HFF-Myc (cell line): ENCODE measurements at regions not wholly inside any gene's neighbourhood (a gene's known extent, or its start where the extent isn't known, plus 50 kb on each side); places are given as distances from the start of the nearest gene placed in this dataset.

Experiments used
- DNase-seq: peaks from one replicate; pipeline ENCODE4 v3.0.0-alpha.2; 2011; ENCODE audit warnings: low read depth; ENCODE audit errors: extremely low read depth
- H3K4me3 ChIP-seq: replicated peaks from 2 replicates; pipeline ENCODE4 v1.5.1; 2011; ENCODE audit warnings: low read depth, mild to moderate bottlenecking, control low read depth, low read length
- TF ChIP-seq, protein P1 (sequence below): IDR thresholded peaks from 2 replicates; pipeline ENCODE4 v1.5.1; 2012; ENCODE audit warnings: mild to moderate bottlenecking, low read depth, low read length, control low read depth; ENCODE audit errors: missing control alignments

- TF ChIP-seq, protein P1, sequence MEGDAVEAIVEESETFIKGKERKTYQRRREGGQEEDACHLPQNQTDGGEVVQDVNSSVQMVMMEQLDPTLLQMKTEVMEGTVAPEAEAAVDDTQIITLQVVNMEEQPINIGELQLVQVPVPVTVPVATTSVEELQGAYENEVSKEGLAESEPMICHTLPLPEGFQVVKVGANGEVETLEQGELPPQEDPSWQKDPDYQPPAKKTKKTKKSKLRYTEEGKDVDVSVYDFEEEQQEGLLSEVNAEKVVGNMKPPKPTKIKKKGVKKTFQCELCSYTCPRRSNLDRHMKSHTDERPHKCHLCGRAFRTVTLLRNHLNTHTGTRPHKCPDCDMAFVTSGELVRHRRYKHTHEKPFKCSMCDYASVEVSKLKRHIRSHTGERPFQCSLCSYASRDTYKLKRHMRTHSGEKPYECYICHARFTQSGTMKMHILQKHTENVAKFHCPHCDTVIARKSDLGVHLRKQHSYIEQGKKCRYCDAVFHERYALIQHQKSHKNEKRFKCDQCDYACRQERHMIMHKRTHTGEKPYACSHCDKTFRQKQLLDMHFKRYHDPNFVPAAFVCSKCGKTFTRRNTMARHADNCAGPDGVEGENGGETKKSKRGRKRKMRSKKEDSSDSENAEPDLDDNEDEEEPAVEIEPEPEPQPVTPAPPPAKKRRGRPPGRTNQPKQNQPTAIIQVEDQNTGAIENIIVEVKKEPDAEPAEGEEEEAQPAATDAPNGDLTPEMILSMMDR = no peak
- DNase-seq = no peak
- H3K4me3 ChIP-seq = no peak overlapping the region
These were observed 1692.1 kb downstream of the EFNB2 start for GRCh38 chr13:104843401-104843800.

GRCh38 chr13:104841110-104841509 is 1694.4 kb downstream of the EFNB2 start:
- no peak for DNase-seq
- TF ChIP-seq, protein P1 = no peak
- no peak overlapping the region for H3K4me3 ChIP-seq

DNA sequence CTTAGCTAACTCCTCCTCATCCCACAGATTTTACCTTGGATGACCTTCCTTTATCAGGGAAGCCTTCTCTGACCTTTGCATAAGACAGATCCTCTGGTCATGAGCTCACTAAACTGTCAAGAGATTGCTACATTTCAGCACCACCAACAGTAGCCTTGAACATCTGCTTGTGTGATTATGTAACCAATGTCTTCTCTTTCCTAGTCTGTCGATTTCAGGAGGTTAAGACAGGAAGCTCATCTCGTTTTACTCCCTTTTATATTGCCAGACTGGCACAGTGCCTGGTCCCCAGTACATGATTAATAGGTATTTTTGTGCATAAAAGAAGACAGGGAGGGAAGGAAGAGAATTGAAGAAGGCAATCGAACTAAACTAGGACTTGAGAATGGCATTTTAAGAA is 1697.7 kb downstream of the EFNB2 start:
- DNase-seq = no peak
- TF ChIP-seq, protein P1 = no peak
- H3K4me3 ChIP-seq = no peak overlapping the region

- TF ChIP-seq, protein P1 = no peak
- no peak for DNase-seq
- no peak overlapping the region for H3K4me3 ChIP-seq
These were observed 1702.2 kb downstream of the EFNB2 start for GRCh38 chr13:104833221-104833620.

DNA sequence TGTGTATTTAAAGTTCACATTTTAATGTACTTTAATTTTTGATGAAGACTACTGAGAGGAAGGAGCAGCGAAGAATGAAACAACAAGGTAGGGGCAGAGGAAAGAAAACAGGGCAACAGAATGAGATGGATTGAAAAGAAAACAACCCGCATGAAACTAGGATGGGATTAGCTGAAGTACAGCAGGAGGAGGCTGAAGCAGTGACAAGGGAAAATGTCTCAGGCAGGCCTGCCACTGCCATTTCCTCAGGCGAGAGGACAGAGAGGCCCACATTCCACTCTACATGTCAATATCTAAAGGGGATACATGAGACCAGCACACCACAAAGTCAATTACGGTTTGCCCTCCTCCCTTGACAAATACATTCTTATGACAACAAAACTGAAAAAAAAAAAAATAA is 1703.2 kb downstream of the EFNB2 start:
- H3K4me3 ChIP-seq = no peak overlapping the region
- TF ChIP-seq, protein P1 = no peak
- DNase-seq = no peak

GRCh38 chr13:104831831-104832230 is 1703.6 kb downstream of the EFNB2 start:
- no peak for DNase-seq
- TF ChIP-seq, protein P1 = no peak
- H3K4me3 ChIP-seq = no peak overlapping the region

GRCh38 chr13:104823709-104824108 is 1711.8 kb downstream of the EFNB2 start:
- H3K4me3 ChIP-seq = no peak overlapping the region
- no peak for DNase-seq
- TF ChIP-seq, protein P1 = no peak
